ENCODE measurements at regions not wholly inside any gene's neighbourhood (a gene's known extent, or its start where the extent isn't known, plus 50 kb on each side); places are given as distances from the start of the nearest gene placed in this dataset.

DNA sequence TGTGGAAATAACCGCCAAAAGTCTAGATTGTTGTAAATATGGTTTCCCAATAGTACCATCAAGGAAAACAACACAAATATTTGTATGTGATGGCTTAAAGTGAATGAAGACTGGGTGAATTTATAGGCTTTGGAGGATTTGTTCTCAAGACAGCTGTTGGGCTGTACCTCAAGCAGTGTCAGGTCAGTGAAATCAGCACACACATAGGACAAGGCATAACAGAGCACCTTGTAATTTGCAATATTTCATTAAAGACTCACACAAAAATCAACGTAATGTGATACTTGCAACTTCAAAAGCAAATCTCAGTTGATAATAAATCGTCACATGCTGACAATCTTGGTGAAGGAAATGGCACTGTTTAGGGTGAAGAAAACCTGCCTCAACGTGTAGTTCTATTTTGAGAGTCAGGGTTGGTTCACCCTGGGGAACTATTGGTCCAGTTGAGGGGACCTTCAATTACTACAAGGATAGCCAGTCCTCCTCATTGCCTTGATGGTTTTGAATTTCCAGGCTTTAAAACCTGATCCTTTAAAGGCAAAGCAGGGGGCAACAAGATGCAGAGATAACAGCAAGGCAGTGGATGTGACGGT, 126.8 kb upstream of the ST6GAL2 start:
- no peak for TF ChIP-seq POLR2AphosphoS5 (IDR thresholded peaks at IDR 0.05; ENCODE audit: low read depth)
- no peak for TF ChIP-seq GABPA (IDR thresholded peaks at IDR 0.05; ENCODE audit: low read depth)
- TF ChIP-seq REST (IDR thresholded peaks at IDR 0.05; ENCODE audit: insufficient replicate concordance, low read depth): no peak
- no peak for TF ChIP-seq CTCF (IDR thresholded peaks at IDR 0.05; ENCODE audit: insufficient read depth, low read length)
- no peak for TF ChIP-seq SPI1 (IDR thresholded peaks at IDR 0.05; ENCODE audit: borderline replicate concordance, low read depth)
- H3K27ac ChIP-seq (replicated peaks): no peak overlapping the region
- no peaks in the 10 kb centered on the region for H3K27me3 ChIP-seq (ENCODE audit: insufficient read depth, poor library complexity, severe bottlenecking)
- DNase-seq (ENCODE audit: low read depth in 1 of 2, low spot score in 1 of 2): no peak
- H3K4me3 ChIP-seq (replicated peaks; ENCODE audit: insufficient read depth, low read length): no peak overlapping the region

- TF ChIP-seq REST (IDR thresholded peaks at IDR 0.05; ENCODE audit: insufficient replicate concordance, low read depth) (no peak), CTCF (IDR thresholded peaks at IDR 0.05; ENCODE audit: insufficient read depth, low read length) (no peak), POLR2AphosphoS5 (IDR thresholded peaks at IDR 0.05; ENCODE audit: low read depth) (no peak), GABPA (IDR thresholded peaks at IDR 0.05; ENCODE audit: low read depth) (no peak), SPI1 (IDR thresholded peaks at IDR 0.05; ENCODE audit: borderline replicate concordance, low read depth) (no peak)
- Histone ChIP-seq H3K27ac (replicated peaks) (no peak overlapping the region), H3K27me3 (ENCODE audit: insufficient read depth, poor library complexity, severe bottlenecking) (no peaks in the 10 kb centered on the region), H3K4me3 (replicated peaks; ENCODE audit: insufficient read depth, low read length) (no peak overlapping the region)
- DNase-seq (ENCODE audit: low read depth in 1 of 2, low spot score in 1 of 2): no peak
These were observed 127.9 kb upstream of the ST6GAL2 start for GRCh38 chr2:107013884-107014283.

DNA sequence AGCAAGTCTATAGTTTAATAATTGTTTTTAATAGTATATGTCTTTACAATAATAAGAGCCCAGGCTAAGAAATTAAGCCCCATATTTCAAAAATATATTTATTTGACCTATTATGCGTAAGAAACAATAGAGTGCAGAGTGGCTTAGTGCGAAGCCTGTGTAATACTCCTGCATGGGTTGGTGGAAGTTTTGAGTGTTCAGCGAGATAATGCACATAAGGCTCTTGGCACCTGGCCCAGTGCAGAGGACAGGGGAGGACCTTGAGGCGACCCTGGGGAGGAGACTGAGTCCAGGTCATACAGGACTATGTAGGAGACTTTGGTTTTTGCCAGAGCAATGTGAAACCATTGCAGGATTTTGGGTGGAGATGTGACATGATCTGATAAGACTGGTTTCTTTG, 132.4 kb upstream of the ST6GAL2 start:
- Histone ChIP-seq H3K27me3 (ENCODE audit: insufficient read depth, poor library complexity, severe bottlenecking) (no peaks in the 10 kb centered on the region), H3K4me3 (replicated peaks; ENCODE audit: insufficient read depth, low read length) (no peak overlapping the region), H3K27ac (replicated peaks) (no peak overlapping the region)
- no peak for DNase-seq (ENCODE audit: low read depth in 1 of 2, low spot score in 1 of 2)
- TF ChIP-seq SPI1 (IDR thresholded peaks at IDR 0.05; ENCODE audit: borderline replicate concordance, low read depth) (no peak), POLR2AphosphoS5 (IDR thresholded peaks at IDR 0.05; ENCODE audit: low read depth) (no peak), REST (IDR thresholded peaks at IDR 0.05; ENCODE audit: insufficient replicate concordance, low read depth) (no peak), CTCF (IDR thresholded peaks at IDR 0.05; ENCODE audit: insufficient read depth, low read length) (no peak), GABPA (IDR thresholded peaks at IDR 0.05; ENCODE audit: low read depth) (no peak)

Data from HL-60 (cell line).